HepG2 (cell line): ENCODE measurements at regions not wholly inside any gene's neighbourhood (a gene's known extent, or its start where the extent isn't known, plus 50 kb on each side); places are given as distances from the start of the nearest gene placed in this dataset.

Experiments used
- ATAC-seq: fragments of 200-7000 bp; cut with Tn5 transposase; 3 replicates; pipeline ENCODE4 v1.9.1; 2020; ENCODE audit warnings: mild to moderate bottlenecking, moderate library complexity
- BruUV-seq: library from RNA; stranded (reverse); fragments of 400-500 nt; replicated peaks from 2 replicates; lab custom pipeline; 2021; lab: Mats Ljungman, UMichigan
- CTCF ChIA-PET: fragments of 300-600 bp; formaldehyde crosslinking; extraction: SDS; loops from one replicate; lab custom pipeline; 2021; ENCODE audit warnings: low total read pairs, inconsistent platforms, low intra/inter-chr PET ratio; lab: Yijun Ruan, JAX
- POLR2A ChIA-PET: fragments of 350-600 bp; sonication (Branson Sonifier 250); formaldehyde crosslinking; loops from one replicate; lab custom pipeline; 2020; ENCODE audit warnings: antibody characterized with exemption, inconsistent platforms; lab: Yijun Ruan, JAX
- DNase-seq: peaks from one replicate; pipeline ENCODE4 v3.0.0-alpha.2; 2015; ENCODE audit warnings: low spot score
- FAIRE-seq: peaks from 3 replicates; lab custom pipeline; 2011; peaks lifted over from hg19 to GRCh38; lab: Jason Lieb, UNC
- H2AFZ ChIP-seq: one replicate; pipeline ENCODE4 v1.6.1; 2011; ENCODE audit warnings: low read length, inconsistent platforms
- H3K27ac ChIP-seq: fragments of 300-600 bp; 3 replicates; pipeline ENCODE4 v1.8.0; 2011; ENCODE audit warnings: mixed run types, mild to moderate bottlenecking, mixed read lengths, low read length, inconsistent platforms; ENCODE audit not compliant: insufficient read depth; ENCODE audit errors: extremely low read length
- H3K27me3 ChIP-seq, 2 experiments: fragments of 200-600 bp in 1 of 2; 2 replicates in 1 of 2; 3 replicates in 1 of 2; pipeline versions ENCODE4 v1.6.0 to v1.8.0; 2011; ENCODE audit warnings: low read length in 2 of 2, mild to moderate bottlenecking in 2 of 2, moderate library complexity in 2 of 2, inconsistent platforms in 1 of 2; ENCODE audit not compliant: insufficient read depth in 2 of 2, control insufficient read depth in 1 of 2
- H3K36me3 ChIP-seq, 2 experiments: fragments of 200-600 bp in 1 of 2; replicated peaks in 1 of 2; 2 replicates in 1 of 2; 3 replicates in 1 of 2; pipeline versions ENCODE4 v1.5.1 to v1.8.0; 2011; ENCODE audit warnings: low read length in 2 of 2, inconsistent platforms in 1 of 2; ENCODE audit not compliant: insufficient read depth in 2 of 2, control insufficient read depth in 1 of 2
- H3K4me1 ChIP-seq: 2 replicates; pipeline ENCODE4 v1.5.1; 2012; ENCODE audit warnings: low read length, inconsistent platforms; ENCODE audit not compliant: insufficient read depth
- H3K4me2 ChIP-seq: 2 replicates; pipeline ENCODE4 v1.6.0; 2011; ENCODE audit warnings: low read depth, low read length, inconsistent platforms
- H3K4me3 ChIP-seq, 3 experiments: fragments of 200-600 bp in 1 of 3; sonication (generic), shearing (Covaris generic) in 1 of 3; replicated peaks in 1 of 3; 2 replicates each; pipeline ENCODE4 v1.5.1; 2011 to 2016; ENCODE audit warnings: low read length in 3 of 3, inconsistent platforms in 2 of 3, low read depth in 2 of 3, mild to moderate bottlenecking in 2 of 3, control low read depth in 1 of 3, mixed read lengths in 1 of 3; ENCODE audit not compliant: insufficient read depth in 1 of 3
- H3K79me2 ChIP-seq: one replicate; pipeline ENCODE4 v1.6.1; 2011; ENCODE audit warnings: low read length, inconsistent platforms; ENCODE audit not compliant: insufficient read depth
- H3K9ac ChIP-seq: 2 replicates; pipeline ENCODE4 v1.6.0; 2011; ENCODE audit warnings: mild to moderate bottlenecking, low read depth, low read length, inconsistent platforms; ENCODE audit not compliant: insufficient read depth
- H3K9me3 ChIP-seq: 2 replicates; pipeline ENCODE4 v1.5.1; 2012; ENCODE audit warnings: mild to moderate bottlenecking, low read length
- H4K20me1 ChIP-seq: 2 replicates; pipeline ENCODE4 v1.6.0; 2011; ENCODE audit warnings: inconsistent platforms, mild to moderate bottlenecking, low read length, moderate library complexity; ENCODE audit not compliant: insufficient read depth
- ELF1 ChIP-seq: sonication (generic); formaldehyde crosslinking; IDR thresholded peaks from 2 replicates; pipeline ENCODE4 v1.4.0; 2020; ENCODE audit warnings: missing genetic modification reagents
- GMEB1 ChIP-seq: sonication (generic); formaldehyde crosslinking; IDR thresholded peaks from 2 replicates; pipeline ENCODE4 v1.5.1; 2020; ENCODE audit warnings: missing genetic modification reagents, mild to moderate bottlenecking, borderline replicate concordance
- ZBTB49 ChIP-seq: sonication (generic); formaldehyde crosslinking; IDR thresholded peaks from 2 replicates; pipeline ENCODE4 v1.4.0; 2020; ENCODE audit warnings: missing genetic modification reagents, borderline replicate concordance
- ZKSCAN8 ChIP-seq: IDR thresholded peaks from 2 replicates; pipeline ENCODE4 v1.6.1; 2016; ENCODE audit warnings: borderline replicate concordance, missing genetic modification reagents, missing compliant biosample characterization
- ZNF230 ChIP-seq: sonication (generic); formaldehyde crosslinking; IDR thresholded peaks from 2 replicates; pipeline ENCODE4 v1.4.0; 2020; ENCODE audit warnings: mild to moderate bottlenecking, missing genetic modification reagents
- ZNF580 ChIP-seq: IDR thresholded peaks from 2 replicates; pipeline ENCODE4 v1.6.1; 2016; ENCODE audit warnings: low read depth, borderline replicate concordance
- ZNF75D ChIP-seq: sonication (generic); formaldehyde crosslinking; IDR thresholded peaks from 2 replicates; pipeline ENCODE4 v1.8.1; 2023; ENCODE audit warnings: missing genetic modification reagents, mild to moderate bottlenecking, borderline replicate concordance
- ZNF839 ChIP-seq: sonication (generic); formaldehyde crosslinking; IDR thresholded peaks from 2 replicates; pipeline ENCODE4 v1.4.0; 2020; ENCODE audit warnings: missing genetic modification reagents, mild to moderate bottlenecking, borderline replicate concordance
- ZSCAN20 ChIP-seq: sonication (generic); formaldehyde crosslinking; IDR thresholded peaks from 2 replicates; pipeline ENCODE4 v1.4.0; 2020; ENCODE audit warnings: missing genetic modification reagents, mild to moderate bottlenecking, borderline replicate concordance
- WGBS: methylation state at CpG from one replicate; pipeline ENCODE4 v1.1.6; 2017; ENCODE audit warnings: low lambda C conversion rate; 5-methylcytosine and 5-hydroxymethylcytosine counted together
- in situ Hi-C: cut with HindIII; loops from 2 replicates; pipeline ENCODE4 v1.10.0; 2017; ENCODE audit warnings: low pct_unique_long_range_greater_than_20kb; ENCODE audit not compliant: extremely low pct_ligation_motif_present
- intact Hi-C: fragments of 100-400 bp; cut with micrococcal nuclease; formaldehyde crosslinking; loops from one replicate; pipeline ENCODE4 v1.10.0; 2022; ENCODE audit not compliant: unreplicated experiment

- Histone ChIP-seq H3K9me3 (no peaks in the 10 kb centered on the region), H3K4me2 (no peak overlapping the region), H3K79me2 (no peaks in the 10 kb centered on the region), H3K4me1 (no peaks in the 10 kb centered on the region), H3K9ac (no peak overlapping the region), H3K27me3 (no peaks in the 10 kb centered on the region; a peak in 1 of 5 replicates), H3K27ac (no peak overlapping the region), H3K4me3 (no peak overlapping the region), H2AFZ (no peak overlapping the region), H4K20me1 (no peaks in the 10 kb centered on the region), H3K36me3 (no peaks in the 10 kb centered on the region)
- 6% methylated on average over 4 of the region's 4 CpGs for WGBS
- ATAC-seq = no peak
- DNase-seq = no peak
- in situ Hi-C loops = no loop called here
- no TSS peak for BruUV-seq
- intact Hi-C loops = no loop called here
- no peak for FAIRE-seq
- POLR2A ChIA-PET = no interaction called here
- CTCF ChIA-PET = no interaction called here
- no peak for TF ChIP-seq ZNF230 (CRISPR knock-in tag)
- no peak for TF ChIP-seq ZNF839 (CRISPR knock-in tag)
- TF ChIP-seq ZKSCAN8 (CRISPR knock-in tag) = no peak
- TF ChIP-seq ZBTB49 (CRISPR knock-in tag) = no peak
- TF ChIP-seq GMEB1 (CRISPR knock-in tag) = no peak
- no peak for TF ChIP-seq ZNF580 (CRISPR knock-in tag)
- TF ChIP-seq ZNF75D (CRISPR knock-in tag) = no peak
- no peak for TF ChIP-seq ZSCAN20
- no peak for TF ChIP-seq ELF1 (CRISPR knock-in tag)
These were observed 95.4 kb upstream of the CCDC85A start for GRCh38 chr2:56088411-56088810.
